ENCODE measurements at regions not wholly inside any gene's neighbourhood (a gene's known extent, or its start where the extent isn't known, plus 50 kb on each side); places are given as distances from the start of the nearest gene placed in this dataset.

GRCh38 chr4:154911097-154911496 lies 130.0 kb downstream of the RBM46 start:
- Histone ChIP-seq H2AFZ (ENCODE audit: control insufficient read depth, low read length) (no peak overlapping the region), H3K27ac (ENCODE audit: control insufficient read depth, insufficient read depth, low read length) (no peak overlapping the region), H3K4me1 (ENCODE audit: control insufficient read depth, extremely low read depth, insufficient read depth, low read length) (no peaks in the 10 kb centered on the region), H4K20me1 (ENCODE audit: control insufficient read depth, extremely low read depth, insufficient read depth, low read length) (no peaks in the 10 kb centered on the region), H3K27me3 (ENCODE audit: control insufficient read depth, extremely low read depth, insufficient read depth, low read length) (no peaks in the 10 kb centered on the region), H3K9ac (ENCODE audit: control insufficient read depth, extremely low read depth, insufficient read depth, low read length) (no peak overlapping the region), H3K36me3 (ENCODE audit: control insufficient read depth in 2 of 2, extremely low read depth in 1 of 2, insufficient read depth in 2 of 2, low read length in 2 of 2) (no peaks in the 10 kb centered on the region), H3K9me3 (ENCODE audit: control insufficient read depth, low read depth, low read length) (no peaks in the 10 kb centered on the region), H3K4me3 (ENCODE audit: control insufficient read depth in 2 of 3, extremely low read depth in 1 of 3, insufficient read depth in 2 of 3, low read depth in 1 of 3, low read length in 3 of 3) (no peak overlapping the region), H3K4me2 (ENCODE audit: control insufficient read depth, extremely low read depth, insufficient read depth, low read depth, low read length) (no peak overlapping the region), H3K79me2 (ENCODE audit: control insufficient read depth, insufficient read depth, low read length) (no peaks in the 10 kb centered on the region), H3K9me1 (ENCODE audit: control insufficient read depth, extremely low read depth, insufficient read depth, low read length) (no peaks in the 10 kb centered on the region)
- DNase-seq (ENCODE audit: low read depth, low spot score): no peak
- no peak for FAIRE-seq
- dilution Hi-C loops (cut with MboI; ENCODE audit: extremely low pct_ligation_motif_present, low sequenced_read_pairs): no loop called here
- TF ChIP-seq CTCF (optimal IDR thresholded peaks at IDR 0.05 in 1 of 3, IDR thresholded peaks at IDR 0.05 in 1 of 3, conservative IDR thresholded peaks at IDR 0.05 in 1 of 3; ENCODE audit: extremely low read depth in 1 of 3, insufficient read depth in 2 of 3, low read length in 3 of 3): peak in 2 of 3 experiments; percentile 1 to 38
- no peak for TF ChIP-seq EZH2 (IDR thresholded peaks at IDR 0.05; ENCODE audit: low read length)

- Histone ChIP-seq H3K9ac (ENCODE audit: control insufficient read depth, extremely low read depth, insufficient read depth, low read length) (no peak overlapping the region), H3K9me1 (ENCODE audit: control insufficient read depth, extremely low read depth, insufficient read depth, low read length) (no peaks in the 10 kb centered on the region), H4K20me1 (ENCODE audit: control insufficient read depth, extremely low read depth, insufficient read depth, low read length) (no peaks in the 10 kb centered on the region), H3K9me3 (ENCODE audit: control insufficient read depth, low read depth, low read length) (no peaks in the 10 kb centered on the region), H3K4me2 (ENCODE audit: control insufficient read depth, extremely low read depth, insufficient read depth, low read depth, low read length) (no peak overlapping the region), H3K27ac (ENCODE audit: control insufficient read depth, insufficient read depth, low read length) (no peak overlapping the region), H3K36me3 (ENCODE audit: control insufficient read depth in 2 of 2, extremely low read depth in 1 of 2, insufficient read depth in 2 of 2, low read length in 2 of 2) (no peaks in the 10 kb centered on the region), H2AFZ (ENCODE audit: control insufficient read depth, low read length) (no peak overlapping the region), H3K4me1 (ENCODE audit: control insufficient read depth, extremely low read depth, insufficient read depth, low read length) (no peaks in the 10 kb centered on the region), H3K27me3 (ENCODE audit: control insufficient read depth, extremely low read depth, insufficient read depth, low read length) (no peaks in the 10 kb centered on the region), H3K4me3 (ENCODE audit: control insufficient read depth in 2 of 3, extremely low read depth in 1 of 3, insufficient read depth in 2 of 3, low read depth in 1 of 3, low read length in 3 of 3) (no peak overlapping the region), H3K79me2 (ENCODE audit: control insufficient read depth, insufficient read depth, low read length) (no peaks in the 10 kb centered on the region)
- no peak for FAIRE-seq
- TF ChIP-seq CTCF (optimal IDR thresholded peaks at IDR 0.05 in 1 of 3, IDR thresholded peaks at IDR 0.05 in 1 of 3, conservative IDR thresholded peaks at IDR 0.05 in 1 of 3; ENCODE audit: extremely low read depth in 1 of 3, insufficient read depth in 2 of 3, low read length in 3 of 3) (no peak), EZH2 (IDR thresholded peaks at IDR 0.05; ENCODE audit: low read length) (no peak)
- dilution Hi-C loops (cut with MboI; ENCODE audit: extremely low pct_ligation_motif_present, low sequenced_read_pairs): no loop called here
- DNase-seq (ENCODE audit: low read depth, low spot score): no peak
Measured at GRCh38 chr4:154911608-154912098, 130.6 kb downstream of the RBM46 start.
